ENCODE measurements at regions not wholly inside any gene's neighbourhood (a gene's known extent, or its start where the extent isn't known, plus 50 kb on each side); places are given as distances from the start of the nearest gene placed in this dataset.

GRCh38 chr6:33861722-33862121 lies 57.9 kb upstream of the MLN start:
- TF ChIP-seq CTCF (IDR thresholded peaks at IDR 0.05) (no peak), POLR2A (IDR thresholded peaks at IDR 0.05) (no peak)
- ATAC-seq (no peak), DNase-seq (no peak)
- Histone ChIP-seq H3K4me3 (no peak overlapping the region), H3K27ac (no peak overlapping the region), H3K4me1 (peaks cover 0 to 7% (median 0%) of the 10 kb centered on the region in 4 donors), H3K27me3 (no peaks in the 10 kb centered on the region), H3K9me3 (no peaks in the 10 kb centered on the region), H3K36me3 (no peaks in the 10 kb centered on the region)
- WGBS (ENCODE audit: insufficient coverage, low coverage, low lambda C conversion rate, missing lambda C conversion rate) = 80% methylated on average over 1 of the region's 2 CpGs
- intact Hi-C loops (cut with DNase I) = no loop called here

DNA sequence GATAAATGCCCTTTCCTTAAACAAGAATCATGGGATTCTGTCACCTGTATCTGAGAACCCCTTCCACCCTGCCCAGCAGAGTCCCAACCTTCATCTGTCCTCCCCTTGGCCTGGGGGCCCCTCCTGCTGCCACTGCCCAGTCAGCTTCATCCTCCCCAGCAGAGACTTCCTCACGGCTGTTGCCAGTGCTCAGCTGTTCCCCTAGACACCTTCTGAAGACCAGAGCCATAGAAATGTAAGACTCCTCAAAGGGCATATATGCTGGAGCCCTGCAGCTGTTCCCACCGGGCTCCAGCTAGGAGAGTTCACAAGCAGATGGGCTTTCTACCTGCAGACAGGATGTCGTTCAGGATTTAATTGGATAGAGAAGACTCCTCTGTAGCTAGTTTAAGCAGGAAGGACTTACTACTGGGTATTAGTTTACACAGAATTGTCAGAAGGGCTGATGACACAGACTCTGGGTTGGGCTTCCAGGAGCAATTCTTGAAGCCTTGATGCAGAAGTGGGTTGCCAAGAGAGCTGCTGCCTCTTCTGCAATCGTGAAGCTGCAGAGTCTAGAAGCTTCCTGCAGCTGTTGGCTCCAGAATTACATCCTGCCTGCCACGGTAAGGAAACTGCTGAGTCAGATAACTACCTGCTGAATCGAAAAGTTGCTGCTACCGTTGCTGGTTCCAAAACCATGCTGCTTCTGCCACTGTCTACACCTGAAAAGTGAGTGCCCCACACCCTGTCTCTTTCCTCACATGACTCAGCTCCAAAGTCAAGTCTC lies 57.1 kb upstream of the MLN start:
- no peak overlapping the region for H3K27ac ChIP-seq
- DNase-seq (peak in 1 of 3 donors; percentile 48), ATAC-seq (peak in 3 of 4 donors; percentile 16 to 71 (median 36))
- TF ChIP-seq CTCF (IDR thresholded peaks at IDR 0.05) (no peak), POLR2A (IDR thresholded peaks at IDR 0.05) (no peak)
- intact Hi-C loops (cut with DNase I) = no loop called here
- no peak overlapping the region for H3K4me3 ChIP-seq
- no peaks in the 10 kb centered on the region for H3K36me3 ChIP-seq
- H3K9me3 ChIP-seq = no peaks in the 10 kb centered on the region
- WGBS (ENCODE audit: insufficient coverage, low coverage, low lambda C conversion rate, missing lambda C conversion rate) = 8% methylated on average over 5 of the region's 7 CpGs
- H3K4me1 ChIP-seq = peaks cover 0 to 7% (median 0%) of the 10 kb centered on the region in 4 donors
- no peaks in the 10 kb centered on the region for H3K27me3 ChIP-seq

- intact Hi-C loops (cut with DNase I) = no loop called here
- Histone ChIP-seq H3K27ac (no peak overlapping the region), H3K4me3 (no peak overlapping the region), H3K36me3 (no peaks in the 10 kb centered on the region), H3K9me3 (no peaks in the 10 kb centered on the region), H3K27me3 (no peaks in the 10 kb centered on the region), H3K4me1 (peaks cover 0 to 7% (median 0%) of the 10 kb centered on the region in 4 donors)
- peak in 1 of 3 donors; percentile 35 for DNase-seq
- WGBS (ENCODE audit: insufficient coverage, low coverage, low lambda C conversion rate, missing lambda C conversion rate) = no CpG with 5 or more reads among the region's 6 CpGs
- ATAC-seq = no peak
- TF ChIP-seq CTCF (IDR thresholded peaks at IDR 0.05) (no peak), POLR2A (IDR thresholded peaks at IDR 0.05) (no peak)
Measured at GRCh38 chr6:33860006-33860405, 56.2 kb upstream of the MLN start.

DNA sequence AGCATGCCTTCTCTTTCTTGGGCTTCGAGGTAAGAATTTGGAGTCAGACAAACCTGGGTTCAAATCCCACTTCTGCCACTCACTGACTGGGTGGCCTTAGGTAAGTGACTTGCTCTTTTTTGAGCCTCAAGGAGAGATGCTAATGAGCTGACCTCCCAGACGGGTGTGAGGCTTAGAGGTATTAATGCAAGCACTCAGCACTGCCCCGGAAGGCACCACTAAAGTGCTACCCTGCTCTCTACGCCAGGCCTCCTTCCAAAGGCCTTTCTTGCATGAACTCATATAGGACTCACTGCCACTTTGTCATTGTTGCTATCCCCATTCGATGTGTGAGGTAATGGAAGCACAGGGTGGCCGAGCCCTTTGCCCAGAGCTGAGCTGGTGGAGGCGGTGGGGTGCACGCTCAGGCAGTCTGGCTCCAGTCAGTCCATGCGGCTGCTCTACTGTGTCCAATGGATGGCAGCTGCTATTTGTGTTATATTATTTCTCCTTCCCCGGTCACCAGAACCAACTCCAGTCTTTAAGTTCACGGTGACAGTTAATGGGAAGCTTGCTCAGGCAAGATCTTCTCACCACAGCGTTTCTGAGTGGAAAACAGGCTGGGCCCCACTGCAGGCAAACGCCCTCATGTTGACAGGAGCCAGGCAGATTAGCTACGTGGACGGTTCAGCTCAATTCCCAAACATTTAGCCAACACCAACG lies 55.2 kb upstream of the MLN start:
- Histone ChIP-seq H3K4me3 (no peak overlapping the region), H3K27ac (no peak overlapping the region), H3K27me3 (no peaks in the 10 kb centered on the region), H3K9me3 (no peaks in the 10 kb centered on the region), H3K4me1 (peaks cover 0 to 7% (median 0%) of the 10 kb centered on the region in 4 donors), H3K36me3 (no peaks in the 10 kb centered on the region)
- DNase-seq = peak in 1 of 3 donors; percentile 21
- WGBS (ENCODE audit: insufficient coverage, low coverage, low lambda C conversion rate, missing lambda C conversion rate) = 84% methylated on average over 7 of the region's 16 CpGs
- no peak for TF ChIP-seq CTCF (IDR thresholded peaks at IDR 0.05)
- no peak for TF ChIP-seq POLR2A (IDR thresholded peaks at IDR 0.05)
- no peak for ATAC-seq
- intact Hi-C loops (cut with DNase I) = loop anchor here (10.0 kb wide), 2 partner anchors 166 to 176 kb away; no protein-coding TSS in a partner anchor
